GM13976 (cell line): ENCODE measurements at regions not wholly inside any gene's neighbourhood (a gene's known extent, or its start where the extent isn't known, plus 50 kb on each side); places are given as distances from the start of the nearest gene placed in this dataset.

Experiments used
- DNase-seq: peaks from one replicate; pipeline ENCODE4 v3.0.0; 2012; ENCODE audit warnings: low spot score
- in situ Hi-C: fragments of 300-500 bp; cut with MboI; formaldehyde crosslinking; loops from one replicate; pipeline ENCODE4 v1.12.0; 2022; ENCODE audit warnings: low sequenced_read_pairs, mixed read lengths, inconsistent platforms; ENCODE audit not compliant: unreplicated experiment
- TF ChIP-seq, protein P1 (sequence below): IDR thresholded peaks from 2 replicates; pipeline ENCODE4 v1.5.1; 2012; ENCODE audit warnings: borderline replicate concordance, mild to moderate bottlenecking; ENCODE audit not compliant: insufficient read depth; ENCODE audit errors: extremely low read depth, missing control alignments, control extremely low read depth

GRCh38 chr12:73266206-73266605 is 994.0 kb downstream of the TRHDE start:
- in situ Hi-C loops = no loop called here
- no peak for DNase-seq
- TF ChIP-seq, protein P1, sequence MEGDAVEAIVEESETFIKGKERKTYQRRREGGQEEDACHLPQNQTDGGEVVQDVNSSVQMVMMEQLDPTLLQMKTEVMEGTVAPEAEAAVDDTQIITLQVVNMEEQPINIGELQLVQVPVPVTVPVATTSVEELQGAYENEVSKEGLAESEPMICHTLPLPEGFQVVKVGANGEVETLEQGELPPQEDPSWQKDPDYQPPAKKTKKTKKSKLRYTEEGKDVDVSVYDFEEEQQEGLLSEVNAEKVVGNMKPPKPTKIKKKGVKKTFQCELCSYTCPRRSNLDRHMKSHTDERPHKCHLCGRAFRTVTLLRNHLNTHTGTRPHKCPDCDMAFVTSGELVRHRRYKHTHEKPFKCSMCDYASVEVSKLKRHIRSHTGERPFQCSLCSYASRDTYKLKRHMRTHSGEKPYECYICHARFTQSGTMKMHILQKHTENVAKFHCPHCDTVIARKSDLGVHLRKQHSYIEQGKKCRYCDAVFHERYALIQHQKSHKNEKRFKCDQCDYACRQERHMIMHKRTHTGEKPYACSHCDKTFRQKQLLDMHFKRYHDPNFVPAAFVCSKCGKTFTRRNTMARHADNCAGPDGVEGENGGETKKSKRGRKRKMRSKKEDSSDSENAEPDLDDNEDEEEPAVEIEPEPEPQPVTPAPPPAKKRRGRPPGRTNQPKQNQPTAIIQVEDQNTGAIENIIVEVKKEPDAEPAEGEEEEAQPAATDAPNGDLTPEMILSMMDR = no peak

DNA sequence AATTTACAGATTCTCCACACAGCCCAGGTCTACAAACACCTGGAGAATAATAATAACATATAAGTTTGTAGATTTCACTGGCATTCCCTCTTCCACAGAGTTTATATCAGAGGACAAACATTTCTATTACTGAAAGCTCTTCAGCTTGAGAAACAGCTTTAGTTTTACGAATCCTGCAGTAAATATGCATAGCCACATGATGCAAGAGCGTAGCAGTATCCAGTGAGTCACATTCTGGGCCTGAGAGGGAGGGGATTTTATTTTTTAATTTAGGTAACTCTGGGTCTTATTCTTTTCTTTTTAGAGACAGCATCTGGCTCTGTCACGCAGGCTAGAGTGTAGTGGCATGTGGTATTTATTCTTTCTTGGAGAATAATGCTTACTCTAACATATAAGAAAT is 1002.8 kb downstream of the TRHDE start:
- TF ChIP-seq, protein P1 = no peak
- DNase-seq = no peak
- in situ Hi-C loops = no loop called here

- in situ Hi-C loops = no loop called here
- no peak for DNase-seq
- TF ChIP-seq, protein P1 = no peak
Measured at GRCh38 chr12:73277971-73278370, 1005.8 kb downstream of the TRHDE start.

DNA sequence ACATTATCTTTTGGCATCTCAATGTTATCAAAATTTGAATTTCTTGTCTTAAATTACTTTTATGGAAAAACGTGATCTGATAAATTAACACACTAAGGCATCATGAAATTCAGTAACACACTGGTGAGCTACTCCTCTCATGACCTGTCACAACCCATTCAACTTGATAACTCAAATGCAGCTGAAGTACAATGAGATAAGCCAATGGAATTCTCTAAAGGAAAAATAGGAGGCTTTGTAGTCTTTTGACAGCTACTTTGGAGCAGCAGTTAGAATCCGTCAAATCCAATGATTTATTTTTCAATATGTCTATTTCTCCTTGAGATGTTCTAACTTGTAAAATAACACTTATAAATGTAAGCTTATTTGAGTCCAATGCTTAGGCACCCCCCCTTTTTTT is 1029.4 kb downstream of the TRHDE start:
- in situ Hi-C loops = no loop called here
- TF ChIP-seq, protein P1 = no peak

GRCh38 chr12:73307260-73307659 is 1035.1 kb downstream of the TRHDE start:
- TF ChIP-seq, protein P1 = no peak
- DNase-seq = no peak
- in situ Hi-C loops = no loop called here

More for the DNA sequence above, 1029.4 kb downstream of the TRHDE start:
- DNase-seq = no peak

- no peak for DNase-seq
- in situ Hi-C loops = no loop called here
- TF ChIP-seq, protein P1 = no peak
Measured at GRCh38 chr12:73308079-73308478, 1035.9 kb downstream of the TRHDE start.

DNA sequence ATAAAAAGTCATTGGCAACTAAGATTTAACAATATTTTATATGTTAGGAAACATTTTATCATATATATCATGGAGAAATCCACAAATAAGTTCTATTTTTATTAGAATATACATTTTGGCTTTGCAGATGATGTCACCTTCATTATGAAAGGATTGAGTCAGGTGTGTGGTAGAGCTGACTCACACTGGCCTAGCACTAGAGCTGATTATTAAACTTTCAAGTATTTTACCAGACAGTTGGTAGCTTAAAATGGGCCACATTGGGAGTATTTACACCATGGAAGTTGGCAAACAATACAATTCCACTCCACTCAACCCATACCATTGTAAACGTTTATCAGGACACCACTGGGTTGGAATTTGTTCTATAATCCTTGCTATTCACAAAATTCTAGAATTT is 1036.6 kb downstream of the TRHDE start:
- TF ChIP-seq, protein P1 = no peak
- DNase-seq = no peak
- in situ Hi-C loops = no loop called here
